B cell (primary cell): ENCODE measurements at regions not wholly inside any gene's neighbourhood (a gene's known extent, or its start where the extent isn't known, plus 50 kb on each side); places are given as distances from the start of the nearest gene placed in this dataset.

Experiments
- ATAC-seq: fragments of 200-7000 bp; cut with Tn5 transposase; one replicate; pipeline ENCODE4 v1.10.0; 2021; ENCODE audit warnings: low read depth, mild to moderate bottlenecking, moderate number of reproducible peaks, moderate library complexity
- CTCF ChIA-PET: fragments of 350-600 bp; sonication (Branson Sonifier 250); formaldehyde crosslinking; loops from one replicate; lab custom pipeline; 2021; ENCODE audit warnings: antibody characterized with exemption, inconsistent platforms; lab: Charles Lee
- POLR2A ChIA-PET: fragments of 350-600 bp; sonication (Branson Sonifier 250); formaldehyde crosslinking; loops from one replicate; lab custom pipeline; 2021; ENCODE audit warnings: antibody characterized with exemption; lab: Charles Lee
- DNase-seq: peaks from one replicate; pipeline ENCODE4 v3.0.0; 2013
- H2AFZ ChIP-seq: 2 replicates; pipeline ENCODE4 v1.6.1; 2012; ENCODE audit warnings: mild to moderate bottlenecking, low read depth, low read length; ENCODE audit not compliant: insufficient read depth, poor library complexity, severe bottlenecking
- H3K27ac ChIP-seq, 2 donors: 1 replicate in 1 of 2; 2 replicates in 1 of 2; pipeline ENCODE4 v1.5.1; 2012 to 2013; ENCODE audit warnings: low read length in 2 of 2, mild to moderate bottlenecking in 2 of 2, moderate library complexity in 1 of 2
- H3K27me3 ChIP-seq, 4 experiments: fragments of 200-600 bp in 1 of 4; sonication (generic) in 1 of 4; replicated peaks in 1 of 4; 1 replicate in 2 of 4; 2 replicates in 2 of 4; pipeline versions ENCODE4 v1.6.1 to v1.7.0; 2013 to 2016; ENCODE audit warnings: low read length in 3 of 4, mild to moderate bottlenecking in 2 of 4, mixed read lengths in 1 of 4, moderate library complexity in 1 of 4; ENCODE audit not compliant: insufficient read depth in 4 of 4, control insufficient read depth in 3 of 4; ENCODE audit errors: control extremely low read depth in 1 of 4
- H3K36me3 ChIP-seq, 2 experiments: replicated peaks in 1 of 2; 1 replicate in 1 of 2; 2 replicates in 1 of 2; pipeline versions ENCODE4 v1.6.1 to v1.7.1; 2013; ENCODE audit warnings: low read length in 1 of 2; ENCODE audit not compliant: insufficient read depth in 2 of 2, control insufficient read depth in 1 of 2; ENCODE audit errors: control extremely low read depth in 1 of 2, extremely low read depth in 1 of 2
- H3K4me1 ChIP-seq, 2 donors: fragments of 200-600 bp in 1 of 2; sonication (generic) in 1 of 2; 1 replicate in 1 of 2; 2 replicates in 1 of 2; pipeline versions ENCODE4 v1.5.1 to v1.6.1; 2013 to 2017; ENCODE audit warnings: low read length in 2 of 2; ENCODE audit not compliant: control insufficient read depth in 2 of 2, insufficient read depth in 2 of 2
- H3K4me2 ChIP-seq: replicated peaks from 2 replicates; pipeline ENCODE3; 2012; ENCODE audit warnings: mild to moderate bottlenecking, low read depth, low read length; ENCODE audit not compliant: poor library complexity, severe bottlenecking
- H3K4me3 ChIP-seq, 5 experiments: fragments of 200-600 bp in 1 of 5; sonication (generic) in 1 of 5; 1 replicate in 3 of 5; 2 replicates in 2 of 5; pipeline versions ENCODE4 v1.5.1 to v1.7.0; 2011 to 2016; ENCODE audit warnings: low read length in 4 of 5, mild to moderate bottlenecking in 4 of 5, low read depth in 2 of 5, control low read depth in 1 of 5, moderate library complexity in 1 of 5; ENCODE audit not compliant: insufficient read depth in 1 of 5; ENCODE audit errors: control extremely low read depth in 1 of 5, extremely low read depth in 1 of 5
- H3K79me2 ChIP-seq: fragments of 200-600 bp; sonication (generic); one replicate; pipeline ENCODE4 v1.6.0; 2016; ENCODE audit warnings: low read length; ENCODE audit not compliant: control insufficient read depth, insufficient read depth
- H3K9ac ChIP-seq: fragments of 200-600 bp; sonication (generic); 2 replicates; pipeline ENCODE4 v1.6.1; 2017; ENCODE audit warnings: mild to moderate bottlenecking, low read length, moderate library complexity
- H3K9me3 ChIP-seq, 3 donors: one replicate each; pipeline versions ENCODE4 v1.6.1 to v1.7.1; 2013; ENCODE audit warnings: low read length in 2 of 3; ENCODE audit not compliant: control insufficient read depth in 2 of 3, insufficient read depth in 1 of 3; ENCODE audit errors: control extremely low read depth in 1 of 3
- H4K20me1 ChIP-seq: 2 replicates; pipeline ENCODE4 v1.6.0; 2012; ENCODE audit warnings: mild to moderate bottlenecking, low read length; ENCODE audit not compliant: insufficient read depth, control insufficient read depth, poor library complexity, severe bottlenecking
- H3K27ac Mint-ChIP-seq: one replicate; pipeline ENCODE4 v1.8.0; 2021; ENCODE audit warnings: mixed read lengths
- H3K27me3 Mint-ChIP-seq: one replicate; pipeline ENCODE4 v1.8.0; 2021; ENCODE audit warnings: mixed read lengths
- H3K4me1 Mint-ChIP-seq: one replicate; pipeline ENCODE4 v1.8.0; 2021; ENCODE audit warnings: mixed read lengths
- H3K4me3 Mint-ChIP-seq: one replicate; pipeline ENCODE4 v1.8.0; 2021; ENCODE audit warnings: mixed read lengths
- H3K9me3 Mint-ChIP-seq: one replicate; pipeline ENCODE4 v1.8.0; 2022; ENCODE audit warnings: mixed read lengths; ENCODE audit not compliant: insufficient read depth
- CTCF ChIP-seq: fragments of 200-600 bp; IDR thresholded peaks from one replicate; pipeline ENCODE4 v1.8.0; 2022; ENCODE audit warnings: antibody characterized with exemption, mild to moderate bottlenecking
- EZH2 ChIP-seq: IDR thresholded peaks from 2 replicates; pipeline ENCODE4 v1.6.1; 2012; ENCODE audit warnings: borderline replicate concordance, low read depth, mild to moderate bottlenecking, moderate library complexity, low read length; ENCODE audit not compliant: insufficient read depth, poor library complexity, severe bottlenecking
- WGBS: methylation state at CpG from one replicate; pipeline ENCODE4 v1.1.5; 2013; ENCODE audit warnings: missing lambda C conversion rate; ENCODE audit not compliant: insufficient coverage; 5-methylcytosine and 5-hydroxymethylcytosine counted together
- intact Hi-C: fragments of 100-400 bp; cut with micrococcal nuclease; formaldehyde crosslinking; loops from one replicate; pipeline ENCODE4 v1.10.0; 2022

- Mint-ChIP-seq H3K4me3 (no peak overlapping the region), H3K27me3 (peaks cover 15% of the 10 kb centered on the region), H3K27ac (no peak overlapping the region), H3K9me3 (no peaks in the 10 kb centered on the region), H3K4me1 (peaks cover 13% of the 10 kb centered on the region)
- no peaks in the 10 kb centered on the region for H3K9me3 ChIP-seq
- no peak overlapping the region for H2AFZ ChIP-seq
- no peak for TF ChIP-seq EZH2
- TF ChIP-seq CTCF, result no peak
- no peaks in the 10 kb centered on the region for H3K79me2 ChIP-seq
- no peak overlapping the region for H3K4me3 ChIP-seq
- 78% methylated on average over 1 of the region's 1 CpG for WGBS
- H3K4me1 ChIP-seq, result peaks cover 5 to 7% of the 10 kb centered on the region in 2 donors
- H3K27ac ChIP-seq, result no peak overlapping the region
- ChIA-PET POLR2A (no interaction called here), CTCF (interaction anchor here (1.1 kb wide), 1 partner anchor 22 kb away, joined by 3 read pairs; no protein-coding TSS in a partner anchor)
- no peak overlapping the region for H3K9ac ChIP-seq
- H3K4me2 ChIP-seq, result no peak overlapping the region
- intact Hi-C loops, result no loop called here
- ATAC-seq, result no peak
- no peaks in the 10 kb centered on the region for H4K20me1 ChIP-seq
- no peaks in the 10 kb centered on the region for H3K36me3 ChIP-seq
- H3K27me3 ChIP-seq, result peaks cover 0 to 4% (median 0%) of the 10 kb centered on the region in 4 experiments
- DNase-seq, result no peak
These were observed 208.1 kb downstream of the MTX2 start for GRCh38 chr2:176477336-176477735.

GRCh38 chr2:176479961-176480360 lies 210.7 kb downstream of the MTX2 start:
- Mint-ChIP-seq H3K27ac (no peak overlapping the region), H3K27me3 (peaks cover 26% of the 10 kb centered on the region), H3K4me3 (no peak overlapping the region), H3K4me1 (no peaks in the 10 kb centered on the region), H3K9me3 (no peaks in the 10 kb centered on the region)
- no CpG with 5 or more reads among the region's 1 CpG for WGBS
- CTCF ChIA-PET, result no interaction called here
- Histone ChIP-seq H3K36me3 (no peaks in the 10 kb centered on the region), H3K4me1 (no peaks in the 10 kb centered on the region), H3K27ac (no peak overlapping the region), H2AFZ (no peak overlapping the region), H3K79me2 (no peaks in the 10 kb centered on the region), H3K4me3 (no peak overlapping the region), H4K20me1 (no peaks in the 10 kb centered on the region), H3K27me3 (peaks cover 0 to 9% (median 3%) of the 10 kb centered on the region in 4 experiments), H3K4me2 (no peak overlapping the region), H3K9ac (no peak overlapping the region), H3K9me3 (no peaks in the 10 kb centered on the region)
- DNase-seq, result no peak
- no peak for ATAC-seq
- intact Hi-C loops, result no loop called here
- POLR2A ChIA-PET, result no interaction called here
- TF ChIP-seq CTCF, result no peak
- no peak for TF ChIP-seq EZH2
